CD8-positive, alpha-beta memory T cell (primary cell): ENCODE measurements at regions not wholly inside any gene's neighbourhood (a gene's known extent, or its start where the extent isn't known, plus 50 kb on each side); places are given as distances from the start of the nearest gene placed in this dataset.

Source experiments
- CTCF ChIA-PET: fragments of 350-600 bp; sonication (Branson Sonifier 250); formaldehyde crosslinking; loops from one replicate; lab custom pipeline; 2021; ENCODE audit warnings: antibody characterized with exemption; lab: Charles Lee
- POLR2A ChIA-PET: fragments of 350-600 bp; sonication (Branson Sonifier 250); formaldehyde crosslinking; loops from one replicate; lab custom pipeline; 2021; ENCODE audit warnings: antibody characterized with exemption; lab: Charles Lee
- DNase-seq, 5 donors: peaks; one replicate each; pipeline versions ENCODE4 v3.0.0 to v3.0.0-alpha.2; 2020 to 2022; ENCODE audit warnings: mixed read lengths in 1 of 5
- H3K27ac ChIP-seq: one replicate; pipeline ENCODE4 v1.7.0; 2013; ENCODE audit warnings: low read depth, mild to moderate bottlenecking, low read length, moderate library complexity
- H3K27me3 ChIP-seq: 2 replicates; pipeline ENCODE4 v1.7.0; 2013; ENCODE audit warnings: low read length, mild to moderate bottlenecking; ENCODE audit not compliant: insufficient read depth, poor library complexity, severe bottlenecking
- H3K36me3 ChIP-seq: 2 replicates; pipeline ENCODE4 v1.7.0; 2013; ENCODE audit warnings: mild to moderate bottlenecking, low read length, moderate library complexity; ENCODE audit not compliant: insufficient read depth
- H3K4me1 ChIP-seq: 2 replicates; pipeline ENCODE4 v1.7.0; 2013; ENCODE audit warnings: mild to moderate bottlenecking, low read length, moderate library complexity; ENCODE audit not compliant: insufficient read depth
- H3K4me3 ChIP-seq: 2 replicates; pipeline ENCODE4 v1.7.0; 2013; ENCODE audit warnings: mild to moderate bottlenecking, low read length
- H3K9me3 ChIP-seq: 2 replicates; pipeline ENCODE4 v1.7.0; 2013; ENCODE audit warnings: mild to moderate bottlenecking, low read length
- H3K27ac Mint-ChIP-seq, 8 donors: one replicate each; pipeline ENCODE4 v1.8.0; 2020 to 2021; ENCODE audit warnings: mixed read lengths in 8 of 8, mild to moderate bottlenecking in 6 of 8, inconsistent platforms in 3 of 8, moderate library complexity in 3 of 8
- H3K27me3 Mint-ChIP-seq, 2 donors: one replicate each; pipeline ENCODE4 v1.8.0; 2020 to 2021; ENCODE audit warnings: mixed read lengths in 2 of 2, mild to moderate bottlenecking in 1 of 2, moderate library complexity in 1 of 2
- H3K36me3 Mint-ChIP-seq, 3 donors: one replicate each; pipeline ENCODE4 v1.8.0; 2020 to 2021; ENCODE audit warnings: mixed read lengths in 3 of 3, inconsistent platforms in 1 of 3, mild to moderate bottlenecking in 1 of 3
- H3K4me1 Mint-ChIP-seq, 3 donors: one replicate each; pipeline ENCODE4 v1.8.0; 2020 to 2021; ENCODE audit warnings: mixed read lengths in 3 of 3, inconsistent platforms in 1 of 3, mild to moderate bottlenecking in 1 of 3
- H3K4me3 Mint-ChIP-seq, 7 donors: one replicate each; pipeline ENCODE4 v1.8.0; 2020 to 2021; ENCODE audit warnings: mixed read lengths in 7 of 7, mild to moderate bottlenecking in 6 of 7, moderate library complexity in 4 of 7, inconsistent platforms in 2 of 7
- H3K9me3 Mint-ChIP-seq, 5 donors: one replicate each; pipeline ENCODE4 v1.8.0; 2020 to 2022; ENCODE audit warnings: mixed read lengths in 5 of 5, mild to moderate bottlenecking in 3 of 5, moderate library complexity in 2 of 5, inconsistent platforms in 1 of 5

GRCh38 chr15:88982304-88982945, 69.2 kb upstream of the MFGE8 start:
- Histone ChIP-seq H3K4me3 (no peak overlapping the region), H3K4me1 (no peaks in the 10 kb centered on the region), H3K27ac (no peak overlapping the region), H3K27me3 (no peaks in the 10 kb centered on the region), H3K36me3 (no peaks in the 10 kb centered on the region), H3K9me3 (no peaks in the 10 kb centered on the region)
- Mint-ChIP-seq H3K27ac (no peak overlapping the region), H3K36me3 (no peaks in the 10 kb centered on the region), H3K27me3 (peaks cover 0 to 4% of the 10 kb centered on the region in 2 donors), H3K4me3 (no peak overlapping the region), H3K9me3 (no peaks in the 10 kb centered on the region), H3K4me1 (no peaks in the 10 kb centered on the region)
- CTCF ChIA-PET, result no interaction called here
- POLR2A ChIA-PET, result no interaction called here
- no peak for DNase-seq

- peaks cover 0 to 2% of the 10 kb centered on the region in 2 donors for H3K27me3 Mint-ChIP-seq
Measured at GRCh38 chr15:88982946-88983342, 69.8 kb upstream of the MFGE8 start.

GRCh38 chr15:88983861-88984429, 70.8 kb upstream of the MFGE8 start:
- ChIA-PET POLR2A (no interaction called here), CTCF (no interaction called here)
- H3K4me3 ChIP-seq, result no peak overlapping the region
- no peaks in the 10 kb centered on the region for H3K9me3 Mint-ChIP-seq
- H3K4me3 Mint-ChIP-seq, result no peak overlapping the region
- no peak overlapping the region for H3K27ac Mint-ChIP-seq
- H3K4me1 Mint-ChIP-seq, result no peaks in the 10 kb centered on the region
- no peaks in the 10 kb centered on the region for H3K27me3 ChIP-seq
- H3K4me1 ChIP-seq, result no peaks in the 10 kb centered on the region
- H3K9me3 ChIP-seq, result no peaks in the 10 kb centered on the region
- no peaks in the 10 kb centered on the region for H3K36me3 Mint-ChIP-seq
- H3K36me3 ChIP-seq, result no peaks in the 10 kb centered on the region
- H3K27me3 Mint-ChIP-seq, result peaks cover 0 to 2% of the 10 kb centered on the region in 2 donors
- H3K27ac ChIP-seq, result no peak overlapping the region
- no peak for DNase-seq

More at GRCh38 chr15:88982946-88983342, 69.8 kb upstream of the MFGE8 start:
- Mint-ChIP-seq H3K4me3 (no peak overlapping the region), H3K9me3 (no peaks in the 10 kb centered on the region), H3K27ac (no peak overlapping the region), H3K36me3 (no peaks in the 10 kb centered on the region), H3K4me1 (no peaks in the 10 kb centered on the region)
- ChIA-PET CTCF (no interaction called here), POLR2A (no interaction called here)
- no peak overlapping the region for H3K27ac ChIP-seq
- no peaks in the 10 kb centered on the region for H3K4me1 ChIP-seq
- H3K27me3 ChIP-seq, result no peaks in the 10 kb centered on the region
- H3K36me3 ChIP-seq, result no peaks in the 10 kb centered on the region
- no peaks in the 10 kb centered on the region for H3K9me3 ChIP-seq
- DNase-seq, result no peak
- H3K4me3 ChIP-seq, result no peak overlapping the region

GRCh38 chr15:88985547-88986393, 72.6 kb upstream of the MFGE8 start:
- Mint-ChIP-seq H3K9me3 (no peaks in the 10 kb centered on the region), H3K4me1 (no peaks in the 10 kb centered on the region), H3K27ac (no peak overlapping the region), H3K4me3 (no peak overlapping the region), H3K27me3 (peaks cover 2 to 9% of the 10 kb centered on the region in 2 donors), H3K36me3 (no peaks in the 10 kb centered on the region)
- POLR2A ChIA-PET, result no interaction called here
- no peak for DNase-seq
- H3K9me3 ChIP-seq, result no peaks in the 10 kb centered on the region
- H3K36me3 ChIP-seq, result no peaks in the 10 kb centered on the region
- H3K27ac ChIP-seq, result peak overlapping the region; percentile 51
- no peak overlapping the region for H3K4me3 ChIP-seq
- no peaks in the 10 kb centered on the region for H3K27me3 ChIP-seq
- no peaks in the 10 kb centered on the region for H3K4me1 ChIP-seq
- CTCF ChIA-PET, result no interaction called here

GRCh38 chr15:88986949-88987590, 73.9 kb upstream of the MFGE8 start:
- H3K27ac Mint-ChIP-seq, result no peak overlapping the region
- Histone ChIP-seq H3K9me3 (no peaks in the 10 kb centered on the region), H3K4me1 (no peaks in the 10 kb centered on the region), H3K36me3 (no peaks in the 10 kb centered on the region), H3K4me3 (no peak overlapping the region), H3K27me3 (no peaks in the 10 kb centered on the region), H3K27ac (peak overlapping the region; percentile 51)
- POLR2A ChIA-PET, result no interaction called here
- CTCF ChIA-PET, result no interaction called here
- H3K27me3 Mint-ChIP-seq, result peaks cover 7 to 12% of the 10 kb centered on the region in 2 donors
- no peak overlapping the region for H3K4me3 Mint-ChIP-seq
- H3K9me3 Mint-ChIP-seq, result no peaks in the 10 kb centered on the region
- no peaks in the 10 kb centered on the region for H3K4me1 Mint-ChIP-seq
- no peaks in the 10 kb centered on the region for H3K36me3 Mint-ChIP-seq
- DNase-seq, result no peak

GRCh38 chr15:88987591-88987933, 74.4 kb upstream of the MFGE8 start:
- H3K27me3 ChIP-seq, result no peaks in the 10 kb centered on the region
- Mint-ChIP-seq H3K36me3 (no peaks in the 10 kb centered on the region), H3K27ac (no peak overlapping the region), H3K4me1 (no peaks in the 10 kb centered on the region), H3K27me3 (peaks cover 8 to 17% of the 10 kb centered on the region in 2 donors), H3K9me3 (no peaks in the 10 kb centered on the region), H3K4me3 (no peak overlapping the region)
- DNase-seq, result no peak
- H3K27ac ChIP-seq, result no peak overlapping the region
- no peaks in the 10 kb centered on the region for H3K9me3 ChIP-seq
- H3K36me3 ChIP-seq, result no peaks in the 10 kb centered on the region
- H3K4me3 ChIP-seq, result no peak overlapping the region
- ChIA-PET CTCF (no interaction called here), POLR2A (no interaction called here)
- H3K4me1 ChIP-seq, result no peaks in the 10 kb centered on the region

- CTCF ChIA-PET, result no interaction called here
- peak overlapping the region in 1 of 8 donors; percentile 42 for H3K27ac Mint-ChIP-seq
- peaks cover 10 to 17% of the 10 kb centered on the region in 2 donors for H3K27me3 Mint-ChIP-seq
Measured at GRCh38 chr15:88987934-88988671, 74.9 kb upstream of the MFGE8 start.

More at GRCh38 chr15:88987934-88988671, 74.9 kb upstream of the MFGE8 start:
- Mint-ChIP-seq H3K4me1 (no peaks in the 10 kb centered on the region), H3K4me3 (no peak overlapping the region), H3K9me3 (no peaks in the 10 kb centered on the region), H3K36me3 (no peaks in the 10 kb centered on the region)
- Histone ChIP-seq H3K36me3 (no peaks in the 10 kb centered on the region), H3K9me3 (no peaks in the 10 kb centered on the region), H3K27me3 (no peaks in the 10 kb centered on the region), H3K27ac (no peak overlapping the region), H3K4me1 (no peaks in the 10 kb centered on the region), H3K4me3 (no peak overlapping the region)
- DNase-seq, result no peak
- POLR2A ChIA-PET, result no interaction called here
